Gastroesophageal sphincter (tissue), 4 donors: ENCODE measurements at regions not wholly inside any gene's neighbourhood (a gene's known extent, or its start where the extent isn't known, plus 50 kb on each side); places are given as distances from the start of the nearest gene placed in this dataset.
"Not testable (repeated sequence)": the region's sequence is repeated elsewhere in the genome, so short reads cannot be mapped to it uniquely, and the experiment has no call there.

Source experiments
- ATAC-seq: fragments of 150-250 bp; one replicate; pipeline ENCODE4 v1.9.1; 2016; ENCODE audit warnings: mild to moderate bottlenecking, moderate library complexity
- H3K27ac ChIP-seq, 4 donors: fragments of 200-600 bp; sonication (generic) in 3 of 4; 1 replicate in 3 of 4; 2 replicates in 1 of 4; pipeline ENCODE4 v1.5.1; 2016 to 2019
- H3K27me3 ChIP-seq: fragments of 200-600 bp; sonication (generic); one replicate; pipeline ENCODE4 v1.5.1; 2019
- H3K36me3 ChIP-seq, 2 donors: fragments of 200-600 bp; sonication (generic); one replicate each; pipeline ENCODE4 v1.5.1; 2019; ENCODE audit warnings: control low read depth in 1 of 2
- H3K4me1 ChIP-seq, 3 donors: fragments of 200-600 bp; sonication (generic); 1 replicate in 2 of 3; 2 replicates in 1 of 3; pipeline ENCODE4 v1.5.1; 2016 to 2019; ENCODE audit warnings: control low read depth in 2 of 3
- H3K4me3 ChIP-seq, 2 donors: fragments of 200-600 bp; sonication (generic); one replicate each; pipeline ENCODE4 v1.5.1; 2019; ENCODE audit warnings: mild to moderate bottlenecking in 1 of 2, moderate library complexity in 1 of 2
- H3K9me3 ChIP-seq, 3 donors: fragments of 200-600 bp; sonication (generic); one replicate each; pipeline ENCODE4 v1.5.1; 2017 to 2019; ENCODE audit warnings: control low read depth in 2 of 3
- CTCF ChIP-seq, 4 experiments: fragments of 200-600 bp in 2 of 4; fragments of 450-650 bp in 2 of 4; sonication (generic) in 1 of 4; IDR thresholded peaks; one replicate each; pipeline ENCODE4 v1.5.1; 2017 to 2019; ENCODE audit warnings: antibody characterized with exemption in 4 of 4, mild to moderate bottlenecking in 2 of 4, moderate library complexity in 2 of 4
- EP300 ChIP-seq: sonication (generic); formaldehyde crosslinking; IDR thresholded peaks from one replicate; pipeline ENCODE4 v1.6.1; 2017; ENCODE audit warnings: antibody characterized with exemption, mild to moderate bottlenecking
- POLR2A ChIP-seq, 2 donors: fragments of 450-650 bp; IDR thresholded peaks; one replicate each; pipeline ENCODE4 v1.6.1; 2017; ENCODE audit warnings: antibody characterized with exemption in 2 of 2, mild to moderate bottlenecking in 2 of 2, moderate library complexity in 1 of 2
- POLR2AphosphoS5 ChIP-seq: sonication (generic); formaldehyde crosslinking; IDR thresholded peaks from one replicate; pipeline ENCODE4 v1.6.1; 2017; ENCODE audit warnings: antibody characterized with exemption
- WGBS, 2 donors: methylation state at CpG; one replicate each; pipeline ENCODE4 v1.1.5; 2018; ENCODE audit warnings: low coverage in 1 of 2; 5-methylcytosine and 5-hydroxymethylcytosine counted together

- Histone ChIP-seq H3K36me3 (no peaks in the 10 kb centered on the region), H3K4me1 (no peaks in the 10 kb centered on the region), H3K27me3 (no peaks in the 10 kb centered on the region), H3K27ac (no peak overlapping the region), H3K4me3 (no peak overlapping the region), H3K9me3 (no peaks in the 10 kb centered on the region)
- 77 to 83% methylated on average over 1 of the region's 1 CpG for WGBS, 2 donors
- TF ChIP-seq POLR2A (IDR thresholded peaks at IDR 0.05) (no peak), EP300 (no peak), CTCF (IDR thresholded peaks at IDR 0.05) (no peak), POLR2AphosphoS5 (no peak)
- ATAC-seq, result no peak
Observed at GRCh38 chr4:132797856-132798255, 351.2 kb upstream of the PCDH10 start.

GRCh38 chr4:132809298-132810032 is 339.6 kb upstream of the PCDH10 start:
- Histone ChIP-seq H3K27me3 (no peaks in the 10 kb centered on the region), H3K4me3 (no peak overlapping the region), H3K36me3 (no peaks in the 10 kb centered on the region), H3K9me3 (no peaks in the 10 kb centered on the region), H3K4me1 (no peaks in the 10 kb centered on the region), H3K27ac (no peak overlapping the region)
- no peak for ATAC-seq
- TF ChIP-seq CTCF (IDR thresholded peaks at IDR 0.05) (no peak), POLR2AphosphoS5 (no peak), POLR2A (IDR thresholded peaks at IDR 0.05) (no peak), EP300 (no peak)
- 46 to 63% methylated on average over 9 of the region's 16 CpGs for WGBS, 2 donors

- H3K27me3 ChIP-seq, H3K27ac ChIP-seq, ATAC-seq, H3K9me3 ChIP-seq, H3K36me3 ChIP-seq, H3K4me3 ChIP-seq, H3K4me1 ChIP-seq: not testable (repeated sequence)
- 84 to 88% methylated on average over 2 of the region's 2 CpGs for WGBS, 2 donors
Observed at GRCh38 chr4:132813061-132813460, 336.0 kb upstream of the PCDH10 start.

- Histone ChIP-seq H3K27ac (no peak overlapping the region), H3K4me3 (no peak overlapping the region), H3K27me3 (no peaks in the 10 kb centered on the region), H3K36me3 (no peaks in the 10 kb centered on the region), H3K9me3 (no peaks in the 10 kb centered on the region), H3K4me1 (no peaks in the 10 kb centered on the region)
- WGBS, 2 donors, result 78 to 100% methylated on average over 2 to 15 of the region's 15 CpGs
- ATAC-seq, result no peak
- no peak for TF ChIP-seq POLR2A (IDR thresholded peaks at IDR 0.05)
- TF ChIP-seq EP300, result no peak
- no peak for TF ChIP-seq POLR2AphosphoS5
- TF ChIP-seq CTCF (IDR thresholded peaks at IDR 0.05), result no peak
Observed at GRCh38 chr4:132818091-132818490, 331.0 kb upstream of the PCDH10 start.

GRCh38 chr4:132823419-132823818 is 325.7 kb upstream of the PCDH10 start:
- H3K4me3 ChIP-seq, result no peak overlapping the region
- H3K9me3 ChIP-seq, result no peaks in the 10 kb centered on the region
- H3K27ac ChIP-seq, result no peak overlapping the region
- WGBS, 2 donors, result 30 to 60% methylated on average over 1 of the region's 1 CpG
- no peak for ATAC-seq
- no peaks in the 10 kb centered on the region for H3K36me3 ChIP-seq
- H3K27me3 ChIP-seq, result no peaks in the 10 kb centered on the region
- TF ChIP-seq EP300 (no peak), POLR2AphosphoS5 (no peak)
- H3K4me1 ChIP-seq, result no peaks in the 10 kb centered on the region

- WGBS, 2 donors, result 84 to 86% methylated on average over 8 of the region's 8 CpGs
- no peaks in the 10 kb centered on the region for H3K4me1 ChIP-seq
- no peak for ATAC-seq
- TF ChIP-seq CTCF (IDR thresholded peaks at IDR 0.05) (no peak), EP300 (no peak), POLR2AphosphoS5 (no peak), POLR2A (IDR thresholded peaks at IDR 0.05) (no peak)
- no peaks in the 10 kb centered on the region for H3K27me3 ChIP-seq
- no peaks in the 10 kb centered on the region for H3K36me3 ChIP-seq
- H3K9me3 ChIP-seq, result no peaks in the 10 kb centered on the region
- H3K27ac ChIP-seq, result no peak overlapping the region
- no peak overlapping the region for H3K4me3 ChIP-seq
Observed at GRCh38 chr4:132824761-132825160, 324.3 kb upstream of the PCDH10 start.
